CD1c-positive myeloid dendritic cell (primary cell): ENCODE measurements at regions not wholly inside any gene's neighbourhood (a gene's known extent, or its start where the extent isn't known, plus 50 kb on each side); places are given as distances from the start of the nearest gene placed in this dataset.

Experiments used
- DNase-seq: peaks from one replicate; pipeline ENCODE4 v3.0.0-alpha.2; 2016; ENCODE audit errors: extremely low spot score

- DNase-seq, result no peak
Measured at GRCh38 chr10:44326474-44327030, 58.3 kb downstream of the CXCL12 start.

- no peak for DNase-seq
Measured at GRCh38 chr10:44325596-44326307, 59.1 kb downstream of the CXCL12 start.

- DNase-seq, result no peak
Measured at GRCh38 chr10:44325157-44325556, 59.7 kb downstream of the CXCL12 start.

GRCh38 chr10:44323838-44324237, 61.1 kb downstream of the CXCL12 start:
- DNase-seq, result no peak

GRCh38 chr10:44322137-44322536, 62.8 kb downstream of the CXCL12 start:
- no peak for DNase-seq

- no peak for DNase-seq
Measured at GRCh38 chr10:44320756-44321155, 64.1 kb downstream of the CXCL12 start.

- DNase-seq, result no peak
Measured at GRCh38 chr10:44317856-44318255, 67.0 kb downstream of the CXCL12 start.

DNA sequence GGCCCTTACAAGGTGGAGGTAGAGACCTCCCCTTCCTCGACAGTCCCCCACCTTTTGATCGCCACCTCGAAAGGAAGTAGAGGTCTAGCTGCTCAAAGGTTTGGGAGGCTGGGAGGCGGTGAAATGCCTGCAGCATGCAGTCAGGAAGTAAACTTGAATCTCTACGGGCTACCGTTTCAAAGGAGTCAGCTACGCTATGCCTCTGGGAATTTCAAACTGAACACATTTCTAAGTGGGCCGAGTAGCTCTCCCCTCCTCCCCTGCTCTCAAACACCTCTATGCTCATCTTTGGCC, 68.0 kb downstream of the CXCL12 start:
- DNase-seq, result no peak

DNA sequence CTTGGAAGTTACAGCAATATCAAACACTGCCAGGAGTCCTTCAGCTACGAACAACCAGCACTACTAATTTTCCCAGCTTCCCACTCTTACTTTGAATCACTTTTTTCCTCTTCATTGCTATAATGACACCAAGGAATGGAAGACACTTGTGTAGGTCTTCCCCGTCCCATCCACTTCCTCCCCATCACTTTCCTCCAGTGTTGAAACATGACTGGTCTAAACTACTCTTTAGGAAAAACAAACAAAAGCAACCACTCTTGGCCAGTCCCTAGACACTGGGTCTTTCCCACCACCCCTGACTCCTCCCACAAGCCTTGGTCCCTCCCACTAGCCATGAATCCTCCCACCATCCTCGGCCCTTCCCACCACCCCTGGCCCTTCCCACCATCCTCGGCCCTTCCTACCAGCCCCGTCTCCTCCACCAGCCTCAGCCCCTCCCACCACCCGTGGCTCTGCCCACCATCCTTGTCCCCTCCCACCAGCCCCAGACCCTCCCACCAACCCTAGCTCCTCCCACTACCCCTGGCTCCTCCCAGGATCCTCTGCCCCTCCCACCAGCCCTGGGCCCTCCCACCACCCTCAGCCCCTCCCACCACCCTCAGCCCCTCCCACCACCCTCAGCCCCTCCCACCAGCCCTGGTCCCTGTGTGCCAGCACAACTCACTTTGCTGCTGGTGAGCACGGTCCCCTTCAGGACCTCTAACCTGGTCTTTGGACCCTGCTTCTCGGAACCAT, 68.5 kb downstream of the CXCL12 start:
- no peak for DNase-seq

DNA sequence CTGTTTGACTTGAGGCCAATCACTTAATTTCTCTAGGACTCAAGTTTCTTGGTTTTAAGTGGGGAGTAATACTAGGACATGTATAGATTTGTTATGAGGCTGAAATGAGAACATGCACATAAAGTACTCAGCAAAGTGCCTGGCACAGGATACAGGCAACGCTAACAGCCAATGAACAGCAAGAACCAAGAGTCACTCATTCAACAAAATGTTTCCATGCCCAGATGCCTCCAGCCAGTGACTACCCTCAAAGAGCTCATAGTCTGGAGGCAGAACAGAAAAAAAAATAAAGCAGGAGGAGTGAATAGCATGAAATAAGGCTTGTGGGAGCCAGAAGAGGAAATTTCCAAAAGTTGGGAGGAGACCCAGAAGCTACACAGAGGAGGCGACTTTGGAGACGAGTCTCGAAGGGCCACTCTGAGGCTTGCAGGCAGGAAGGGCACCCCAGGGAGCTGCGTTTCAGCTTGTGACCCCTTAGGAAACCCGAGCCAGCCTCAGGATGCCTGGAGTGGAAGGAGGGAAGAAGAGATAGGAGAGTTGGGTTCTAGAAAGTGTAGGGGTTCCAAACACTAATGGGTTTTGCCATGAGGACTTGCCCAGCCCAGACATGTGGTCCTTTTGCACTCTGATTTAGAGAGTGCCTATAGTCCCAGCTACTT, 70.0 kb downstream of the CXCL12 start:
- DNase-seq, result no peak

GRCh38 chr10:44313761-44314165, 71.1 kb downstream of the CXCL12 start:
- DNase-seq, result no peak

DNA sequence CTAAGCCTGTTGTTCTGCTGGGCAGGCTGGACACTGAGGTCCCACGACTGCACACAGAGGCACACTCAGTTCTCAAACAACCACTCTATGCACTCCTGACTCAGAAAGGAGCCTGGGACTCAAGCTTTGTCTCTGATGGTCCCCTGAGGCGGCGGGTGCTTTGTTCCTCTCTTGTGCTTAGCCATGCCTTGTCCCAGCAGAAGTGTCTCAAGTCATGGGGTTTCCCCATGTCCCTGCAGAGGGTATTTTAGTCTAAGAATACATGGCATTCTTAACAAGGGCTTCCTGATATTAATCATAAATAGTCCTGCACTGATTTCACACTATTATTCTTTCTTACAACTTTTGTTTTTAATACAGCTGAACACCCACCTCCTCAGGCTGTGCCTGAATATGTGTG, 72.5 kb downstream of the CXCL12 start:
- no peak for DNase-seq

DNA sequence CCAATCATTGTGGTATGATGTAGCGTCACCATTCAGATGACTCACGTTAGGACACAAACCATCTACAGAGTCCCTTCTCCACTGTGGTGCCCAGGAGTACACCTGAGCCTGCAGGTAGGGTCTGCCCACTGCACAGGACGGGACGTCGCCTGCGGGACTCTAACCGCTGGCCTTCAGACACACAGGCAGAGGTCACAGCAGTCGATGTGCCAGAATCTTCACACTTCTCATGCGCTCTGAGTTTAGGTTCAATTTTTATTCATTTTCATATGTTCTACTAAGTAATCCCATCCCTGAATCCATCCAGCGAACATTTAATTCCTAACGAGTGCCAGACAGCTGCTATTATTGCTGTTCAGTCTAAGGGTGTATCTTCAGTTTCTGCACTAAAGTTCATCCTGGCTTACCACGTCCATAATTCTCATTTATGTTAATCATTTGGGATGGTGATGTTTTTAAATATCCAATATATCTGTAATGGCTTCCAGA, 73.3 kb downstream of the CXCL12 start:
- no peak for DNase-seq

GRCh38 chr10:44310762-44311562, 73.9 kb downstream of the CXCL12 start:
- DNase-seq, result peak; percentile 82

GRCh38 chr10:44309939-44310761, 74.7 kb downstream of the CXCL12 start:
- no peak for DNase-seq

DNA sequence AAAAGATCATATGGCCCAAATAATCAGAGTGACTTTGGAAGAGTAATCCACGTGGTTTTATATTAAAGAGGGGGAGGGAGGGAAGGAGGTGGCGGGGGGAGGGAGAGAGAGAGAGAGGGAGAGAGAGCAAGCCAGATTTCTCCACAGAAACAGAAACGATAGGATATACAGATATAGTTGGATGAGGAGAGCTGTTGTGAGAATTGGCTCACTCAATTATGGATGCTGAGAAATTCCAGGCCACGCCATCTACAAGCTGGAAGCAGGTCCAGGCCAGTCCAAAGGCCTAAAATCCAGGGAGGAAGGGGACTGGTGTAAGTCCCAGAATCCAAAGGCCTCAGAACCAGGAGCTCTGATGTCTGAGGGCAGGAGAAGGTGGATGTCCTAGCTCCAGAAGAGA, 75.5 kb downstream of the CXCL12 start:
- no peak for DNase-seq

DNA sequence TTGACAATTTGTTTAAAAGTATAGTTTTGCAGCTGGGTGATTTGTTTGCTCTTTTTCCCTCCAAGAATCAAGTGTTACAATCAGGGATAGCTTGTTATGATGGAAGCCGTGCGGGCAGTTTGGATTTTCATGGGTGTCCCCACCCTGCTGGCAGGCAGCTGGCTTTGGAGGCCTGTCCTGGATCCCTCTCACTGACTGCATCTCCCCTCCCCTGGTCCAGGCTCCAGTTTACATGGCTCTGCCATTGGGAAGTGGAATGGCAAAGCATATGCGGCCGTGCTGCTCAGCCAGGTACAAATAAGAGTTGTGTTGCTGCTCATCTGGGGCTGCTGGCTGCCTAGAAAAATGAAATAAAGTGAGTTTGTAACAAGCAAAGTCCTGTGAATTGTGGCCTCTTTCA, 76.0 kb downstream of the CXCL12 start:
- DNase-seq, result no peak

- no peak for DNase-seq
Measured at GRCh38 chr10:44307691-44308090, 77.2 kb downstream of the CXCL12 start.

GRCh38 chr10:44306762-44307161, 78.1 kb downstream of the CXCL12 start:
- no peak for DNase-seq

- no peak for DNase-seq
Measured at GRCh38 chr10:44306147-44306710, 78.7 kb downstream of the CXCL12 start.
